Stimulated activated CD4-positive, alpha-beta T cell treated with anti-CD3 and anti-CD28 coated beads, TNF-alpha, amount 100 ng/mL, for 4 hours (primary cell): ENCODE measurements at regions not wholly inside any gene's neighbourhood (a gene's known extent, or its start where the extent isn't known, plus 50 kb on each side); places are given as distances from the start of the nearest gene placed in this dataset.
"Not testable (repeated sequence)": the region's sequence is repeated elsewhere in the genome, so short reads cannot be mapped to it uniquely, and the experiment has no call there.

Experiments used
- DNase-seq, 3 experiments: peaks; one replicate each; pipeline ENCODE4 v3.0.0-alpha.2; 2020; ENCODE audit warnings: low read depth in 3 of 3

- DNase-seq: no peak
Measured at GRCh38 chr2:36165132-36165531, 190.4 kb upstream of the CRIM1 start.

- DNase-seq: no peak
Measured at GRCh38 chr2:36163520-36164254, 191.9 kb upstream of the CRIM1 start.

- DNase-seq: not testable (repeated sequence)
Measured at GRCh38 chr2:36157093-36157492, 198.5 kb upstream of the CRIM1 start.

- DNase-seq: no peak
Measured at GRCh38 chr2:36147670-36148390, 207.7 kb upstream of the CRIM1 start.

GRCh38 chr2:36146765-36147164 is 208.8 kb upstream of the CRIM1 start:
- no peak for DNase-seq

- no peak for DNase-seq
Measured at GRCh38 chr2:36140391-36140790, 215.2 kb upstream of the CRIM1 start.

GRCh38 chr2:36137612-36138011 is 218.0 kb upstream of the CRIM1 start:
- no peak for DNase-seq

- DNase-seq: no peak
Measured at GRCh38 chr2:36134281-36134680, 221.3 kb upstream of the CRIM1 start.

GRCh38 chr2:36128359-36128758 is 227.2 kb upstream of the CRIM1 start:
- no peak for DNase-seq

- no peak for DNase-seq
Measured at GRCh38 chr2:36125702-36126101, 229.9 kb upstream of the CRIM1 start.

GRCh38 chr2:36123995-36124394 is 231.6 kb upstream of the CRIM1 start:
- no peak for DNase-seq

GRCh38 chr2:36097022-36097421 is 258.6 kb upstream of the CRIM1 start:
- DNase-seq: no peak

GRCh38 chr2:36091844-36092741 is 263.5 kb upstream of the CRIM1 start:
- DNase-seq: not testable (repeated sequence)

GRCh38 chr2:36088716-36089328 is 266.8 kb upstream of the CRIM1 start:
- no peak for DNase-seq

GRCh38 chr2:36087344-36087743 is 268.2 kb upstream of the CRIM1 start:
- no peak for DNase-seq

GRCh38 chr2:36079793-36080192 is 275.8 kb upstream of the CRIM1 start:
- DNase-seq: no peak

- DNase-seq: no peak
Measured at GRCh38 chr2:36074008-36074407, 281.6 kb upstream of the CRIM1 start.

- DNase-seq: no peak
Measured at GRCh38 chr2:36071698-36072097, 283.9 kb upstream of the CRIM1 start.

GRCh38 chr2:36069074-36069473 is 286.5 kb upstream of the CRIM1 start:
- no peak for DNase-seq

GRCh38 chr2:36068086-36068485 is 287.5 kb upstream of the CRIM1 start:
- no peak for DNase-seq

- DNase-seq: no peak
Measured at GRCh38 chr2:36060133-36060532, 295.4 kb upstream of the CRIM1 start.

GRCh38 chr2:36059691-36060090 is 295.9 kb upstream of the CRIM1 start:
- DNase-seq: no peak
